H4 (cell line): ENCODE measurements at regions not wholly inside any gene's neighbourhood (a gene's known extent, or its start where the extent isn't known, plus 50 kb on each side); places are given as distances from the start of the nearest gene placed in this dataset.
"Not testable (repeated sequence)": the region's sequence is repeated elsewhere in the genome, so short reads cannot be mapped to it uniquely, and the experiment has no call there.

ENCODE experiments used
- DNase-seq: peaks from one replicate; pipeline ENCODE4 v3.0.0-alpha.2; 2015; ENCODE audit warnings: low spot score

GRCh38 chr9:110021891-110022290, 186.1 kb downstream of the C9orf152 start:
- DNase-seq, result no peak

- DNase-seq, result not testable (repeated sequence)
These were observed 184.7 kb downstream of the C9orf152 start for GRCh38 chr9:110023221-110023620.

- no peak for DNase-seq
These were observed 182.3 kb downstream of the C9orf152 start for GRCh38 chr9:110025551-110026170.

GRCh38 chr9:110027671-110028081, 180.3 kb downstream of the C9orf152 start:
- DNase-seq, result no peak

GRCh38 chr9:110028271-110028670, 179.7 kb downstream of the C9orf152 start:
- DNase-seq, result no peak

- no peak for DNase-seq
These were observed 179.3 kb downstream of the C9orf152 start for GRCh38 chr9:110028676-110029075.

GRCh38 chr9:110029429-110029955, 178.5 kb downstream of the C9orf152 start:
- DNase-seq, result peak; percentile 59

- DNase-seq, result no peak
These were observed 177.9 kb downstream of the C9orf152 start for GRCh38 chr9:110029956-110030480.

- no peak for DNase-seq
These were observed 177.3 kb downstream of the C9orf152 start for GRCh38 chr9:110030632-110031031.

GRCh38 chr9:110031511-110032173, 176.3 kb downstream of the C9orf152 start:
- no peak for DNase-seq

- DNase-seq, result not testable (repeated sequence)
These were observed 175.4 kb downstream of the C9orf152 start for GRCh38 chr9:110032532-110032931.

- DNase-seq, result peak; percentile 35
These were observed 174.1 kb downstream of the C9orf152 start for GRCh38 chr9:110033869-110034268.

GRCh38 chr9:110036286-110036685, 171.7 kb downstream of the C9orf152 start:
- DNase-seq, result no peak

GRCh38 chr9:110040788-110041187, 167.2 kb downstream of the C9orf152 start:
- DNase-seq, result no peak

GRCh38 chr9:110041452-110041851, 166.5 kb downstream of the C9orf152 start:
- no peak for DNase-seq

GRCh38 chr9:110047232-110047954, 160.6 kb downstream of the C9orf152 start:
- DNase-seq, result no peak

- no peak for DNase-seq
These were observed 160.0 kb downstream of the C9orf152 start for GRCh38 chr9:110047955-110048402.

- peak; percentile 35 for DNase-seq
These were observed 159.5 kb downstream of the C9orf152 start for GRCh38 chr9:110048403-110048975.

GRCh38 chr9:110048976-110049698, 158.8 kb downstream of the C9orf152 start:
- DNase-seq, result no peak

- no peak for DNase-seq
These were observed 158.1 kb downstream of the C9orf152 start for GRCh38 chr9:110049699-110050450.
